ENCODE measurements at regions not wholly inside any gene's neighbourhood (a gene's known extent, or its start where the extent isn't known, plus 50 kb on each side); places are given as distances from the start of the nearest gene placed in this dataset.
A peak's percentile ranks its signal among the peaks of the same experiment; 100 is the strongest.
"Not testable (repeated sequence)": the region's sequence is repeated elsewhere in the genome, so short reads cannot be mapped to it uniquely, and the experiment has no call there.

DNA sequence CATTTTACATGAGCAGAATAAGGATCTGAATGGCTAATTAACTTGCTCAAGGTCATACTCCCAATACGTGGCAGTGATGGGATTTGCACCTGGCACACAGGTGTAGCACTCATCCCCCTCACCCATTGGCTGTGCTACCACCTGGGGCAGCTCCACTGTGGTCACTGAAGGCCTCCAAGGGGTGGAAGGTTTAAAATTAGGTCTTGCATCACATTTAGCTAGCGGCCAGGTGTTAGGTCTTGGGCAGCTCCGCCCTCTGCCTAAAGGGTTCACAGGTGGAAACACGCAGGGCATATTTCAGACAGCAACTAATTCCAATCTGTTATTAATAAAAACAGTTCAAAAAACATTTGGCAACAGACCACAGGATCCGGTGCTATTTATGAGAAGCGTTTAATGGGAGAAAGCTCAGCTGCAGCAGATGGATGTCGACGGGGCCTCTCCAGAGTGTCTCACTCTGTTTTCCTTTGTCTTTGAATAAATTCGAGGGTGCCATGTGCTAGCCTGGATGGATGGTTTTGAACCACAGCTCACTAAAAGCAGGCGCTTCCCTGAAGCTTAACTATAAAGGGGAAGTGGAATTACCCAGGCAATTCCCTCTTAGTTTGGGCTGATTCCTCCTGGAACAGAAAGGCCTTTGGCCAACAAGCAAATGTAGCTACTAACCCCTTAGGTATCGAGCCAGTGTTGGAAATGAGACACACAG lies 1017.6 kb downstream of the TYW1 start:
- no peak for DNase-seq (ENCODE audit: low read depth)

DNA sequence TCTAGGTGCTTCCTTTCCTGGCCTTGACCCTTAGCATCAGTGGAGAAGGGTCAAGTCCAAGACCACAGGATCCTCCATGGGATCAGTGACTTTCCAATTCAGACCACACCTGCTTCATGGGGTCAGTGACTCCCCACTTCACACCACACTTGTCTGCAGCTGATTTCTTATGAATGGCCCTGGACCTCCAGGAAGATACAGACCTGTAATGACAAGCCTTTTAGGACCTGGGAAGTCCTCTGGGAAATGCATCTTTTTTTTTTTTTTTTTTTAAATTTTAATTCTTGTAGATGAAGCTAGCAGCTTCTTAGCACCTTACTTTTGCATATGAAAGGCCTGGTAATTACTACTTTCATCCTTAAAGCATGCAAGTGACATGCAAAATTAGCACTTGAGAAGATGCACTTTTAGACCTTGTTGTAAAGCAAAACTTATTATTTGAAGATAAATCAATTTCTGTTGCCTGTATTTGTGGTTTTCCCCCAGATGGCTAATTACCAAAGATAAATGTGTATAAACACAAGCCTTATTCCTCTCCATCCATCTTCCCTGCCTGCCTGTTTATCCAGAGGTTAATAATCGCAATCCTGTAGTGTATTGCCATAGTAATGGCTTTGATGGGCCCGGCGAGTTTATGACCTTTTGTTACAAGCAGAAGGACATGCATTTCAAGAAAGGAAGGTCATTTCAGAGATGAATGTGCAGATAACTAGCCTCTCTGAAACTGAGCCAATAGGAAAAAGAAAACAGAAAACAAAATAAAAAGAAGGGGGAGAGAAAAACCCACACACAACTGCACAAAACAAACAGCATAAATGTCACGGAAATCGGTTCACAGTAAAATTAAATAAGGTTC lies 1018.7 kb downstream of the TYW1 start:
- DNase-seq (ENCODE audit: low read depth), result no peak

- DNase-seq (ENCODE audit: low read depth), result no peak
These were observed 1019.4 kb downstream of the TYW1 start for GRCh38 chr7:68015978-68016532.

GRCh38 chr7:68020102-68020501 lies 1023.5 kb downstream of the TYW1 start:
- no peak for DNase-seq (ENCODE audit: low read depth)

GRCh38 chr7:68025369-68025768 lies 1028.7 kb downstream of the TYW1 start:
- no peak for DNase-seq (ENCODE audit: low read depth)

- no peak for DNase-seq (ENCODE audit: low read depth)
These were observed 1033.9 kb downstream of the TYW1 start for GRCh38 chr7:68030530-68030929.

DNA sequence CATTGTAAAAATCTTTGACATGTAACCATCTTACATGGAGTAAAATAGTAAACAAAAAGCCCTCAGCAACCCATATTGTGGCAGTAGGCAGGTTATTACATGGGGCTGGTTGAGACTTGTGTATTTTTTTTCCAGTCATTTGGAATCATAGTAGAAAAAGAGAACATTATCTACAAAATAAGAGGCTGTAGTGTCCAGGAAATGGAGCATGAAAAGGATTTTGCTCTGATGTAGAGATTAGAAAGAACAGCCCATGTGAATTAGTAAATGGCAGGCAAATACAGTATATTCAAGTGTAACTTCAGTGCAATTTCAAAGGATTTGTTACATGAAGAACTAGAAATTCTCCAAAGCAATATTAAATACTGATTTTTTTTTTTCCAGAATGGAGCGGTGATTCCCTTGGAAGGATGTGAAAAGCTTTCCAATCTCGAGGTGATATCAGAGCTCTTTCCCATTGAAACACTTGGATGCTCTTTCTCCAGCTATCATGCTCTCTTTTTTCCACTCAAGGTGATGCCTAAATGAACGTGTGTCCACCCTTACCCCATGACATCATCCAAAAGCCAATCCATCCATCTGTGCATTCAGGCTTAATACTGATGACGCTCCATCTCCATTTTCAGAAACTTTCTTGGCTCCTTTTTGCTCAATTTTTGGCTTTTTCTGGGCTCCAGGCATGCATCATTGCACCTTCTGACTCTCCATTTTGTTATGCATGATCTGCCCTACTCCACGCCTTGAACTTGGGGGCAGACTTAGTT lies 1034.7 kb downstream of the TYW1 start:
- no peak for DNase-seq (ENCODE audit: low read depth)

DNA sequence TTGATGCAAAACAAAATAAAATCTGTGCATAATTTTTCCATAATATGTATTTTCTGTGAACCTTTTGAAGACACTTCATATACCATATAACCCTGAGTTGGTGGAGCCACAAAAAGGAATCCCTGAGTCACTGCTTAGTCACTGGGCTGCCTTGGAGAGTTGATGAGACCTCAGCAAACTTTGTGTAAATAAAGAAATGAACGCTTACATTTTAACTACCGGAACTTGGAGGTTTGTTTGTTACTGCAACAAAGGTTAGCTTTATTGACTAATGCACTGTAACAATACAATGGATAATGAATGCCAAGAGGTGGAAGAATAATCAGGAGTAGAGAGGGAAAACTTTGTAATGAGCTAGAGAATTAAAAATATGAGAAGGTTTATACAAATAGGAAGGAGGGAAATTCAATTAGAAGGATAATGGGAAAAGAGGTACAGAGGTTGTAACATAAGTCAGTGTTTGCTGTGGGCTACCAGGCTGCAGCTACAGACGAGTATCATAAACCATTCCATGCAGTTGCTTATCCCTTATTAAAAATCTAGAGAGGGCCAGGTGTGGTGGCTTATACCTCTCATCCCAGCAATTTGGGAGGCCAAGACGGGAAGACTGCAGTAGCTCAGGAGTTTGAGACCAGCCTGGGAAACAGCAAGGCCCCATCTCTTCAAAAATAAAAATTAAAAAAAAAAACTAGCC lies 1042.1 kb downstream of the TYW1 start:
- peak; percentile 21 for DNase-seq (ENCODE audit: low read depth)

- no peak for DNase-seq (ENCODE audit: low read depth)
These were observed 1044.9 kb downstream of the TYW1 start for GRCh38 chr7:68041554-68041953.

- DNase-seq (ENCODE audit: low read depth), result no peak
These were observed 1046.9 kb downstream of the TYW1 start for GRCh38 chr7:68043546-68043945.

GRCh38 chr7:68050627-68051026 lies 1054.0 kb downstream of the TYW1 start:
- no peak for DNase-seq (ENCODE audit: low read depth)

DNA sequence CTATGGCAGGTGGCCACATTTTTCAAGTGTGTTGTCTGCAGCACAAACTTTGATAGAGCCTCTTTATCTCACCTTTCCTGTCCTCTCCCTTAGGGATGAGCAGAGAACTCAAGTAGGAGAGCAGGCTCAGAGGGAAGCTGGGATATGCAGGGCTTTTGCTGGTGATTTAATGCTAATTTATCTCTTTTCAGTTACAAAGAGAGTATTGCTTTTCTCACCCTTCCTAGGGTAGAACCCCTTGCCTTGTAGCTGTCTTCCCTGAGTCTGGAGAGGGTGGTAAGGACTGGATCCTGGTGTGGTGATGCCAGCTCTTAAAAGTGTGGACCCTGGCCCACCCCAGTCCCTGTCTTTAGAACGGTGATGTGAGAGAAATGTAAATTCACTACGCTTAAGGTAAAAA lies 1061.4 kb downstream of the TYW1 start:
- DNase-seq (ENCODE audit: low read depth), result no peak

DNA sequence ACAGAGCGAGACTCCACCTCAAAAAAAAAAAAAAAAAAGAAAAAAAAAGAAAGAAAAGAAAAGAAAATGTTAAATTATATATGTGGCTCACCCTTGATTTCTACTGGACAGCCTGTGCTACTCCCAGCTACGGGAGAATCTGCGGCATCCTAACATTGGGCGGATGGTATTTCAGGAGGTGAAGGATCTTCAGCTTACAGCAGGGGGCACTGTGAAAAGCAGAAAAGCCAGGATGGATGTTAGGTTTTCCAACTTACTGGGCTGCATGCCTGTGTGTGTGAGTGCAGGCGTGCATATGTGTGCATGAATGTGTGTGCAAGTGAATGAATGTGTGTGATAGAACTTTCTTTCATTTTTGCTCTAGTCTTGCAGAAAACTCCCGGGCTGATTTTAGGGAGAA lies 1066.5 kb downstream of the TYW1 start:
- DNase-seq (ENCODE audit: low read depth), result no peak

- no peak for DNase-seq (ENCODE audit: low read depth)
These were observed 1068.9 kb downstream of the TYW1 start for GRCh38 chr7:68065581-68065980.

GRCh38 chr7:68067845-68068244 lies 1071.2 kb downstream of the TYW1 start:
- no peak for DNase-seq (ENCODE audit: low read depth)

DNA sequence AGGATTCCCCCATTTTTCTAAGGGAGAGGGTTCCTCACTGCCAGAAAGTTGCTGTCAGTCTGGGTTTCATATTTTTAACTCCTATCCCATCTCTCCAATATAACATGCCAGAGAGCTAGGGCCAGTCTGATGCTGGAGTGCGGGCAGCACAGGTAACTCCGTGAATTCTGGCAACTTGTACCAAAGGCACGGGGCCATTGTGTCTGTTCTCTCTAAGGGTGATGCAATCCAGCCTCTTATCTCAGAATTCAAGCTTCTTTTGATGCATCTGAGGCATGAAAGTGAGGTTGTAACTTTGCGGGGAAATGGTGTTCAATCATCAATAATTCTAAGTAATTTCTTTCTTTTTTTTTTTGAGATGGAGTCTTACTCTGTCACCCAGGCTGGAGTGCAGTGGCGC lies 1074.4 kb downstream of the TYW1 start:
- no peak for DNase-seq (ENCODE audit: low read depth)

DNA sequence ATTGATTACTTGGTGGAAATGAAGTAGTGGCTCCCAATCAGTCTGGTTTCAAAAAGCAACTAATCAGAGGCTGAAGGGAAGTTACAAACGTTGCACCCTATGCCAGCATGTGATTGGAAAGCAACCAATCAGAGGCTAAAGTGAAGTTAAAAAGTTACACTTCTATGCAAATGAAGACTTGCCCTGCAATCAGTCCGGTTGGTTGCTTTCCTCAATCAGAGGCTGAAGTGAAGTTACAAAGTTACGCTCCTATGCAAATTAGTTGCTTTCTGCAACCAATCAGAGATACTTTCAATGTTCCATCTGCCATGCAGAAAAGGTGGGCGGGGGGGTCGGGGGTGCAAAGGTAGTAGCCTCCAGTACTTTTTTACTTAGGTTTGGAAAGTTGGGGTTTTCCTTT lies 1077.1 kb downstream of the TYW1 start:
- no peak for DNase-seq (ENCODE audit: low read depth)

GRCh38 chr7:68074242-68074641 lies 1077.6 kb downstream of the TYW1 start:
- DNase-seq (ENCODE audit: low read depth), result no peak

DNA sequence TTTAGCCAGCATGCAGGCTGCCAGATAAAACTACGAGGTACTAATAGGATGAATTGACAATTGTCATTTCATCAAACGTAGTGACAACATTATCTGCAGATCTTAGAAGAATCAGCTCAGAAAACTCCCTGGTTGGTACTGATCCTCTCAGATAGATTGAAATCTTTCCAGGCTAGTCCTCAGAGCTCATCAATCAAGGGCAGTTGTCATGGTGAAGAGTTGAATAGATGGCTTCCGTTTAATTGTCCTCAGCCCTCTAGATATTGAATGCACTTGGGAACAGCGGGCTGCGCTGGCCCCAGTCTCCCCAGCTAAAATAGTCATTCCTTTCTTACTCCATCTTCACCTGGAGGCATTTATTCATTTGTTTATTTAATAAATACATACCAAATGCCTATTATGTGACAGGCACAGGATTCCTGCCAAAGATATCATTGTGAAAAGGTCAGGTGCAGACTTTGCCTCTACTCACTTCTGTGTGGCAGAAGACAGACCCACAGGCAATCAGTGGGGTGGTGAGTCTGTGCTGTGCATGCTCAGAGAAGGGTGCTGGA lies 1081.6 kb downstream of the TYW1 start:
- DNase-seq (ENCODE audit: low read depth), result no peak

GRCh38 chr7:68082066-68082960 lies 1085.7 kb downstream of the TYW1 start:
- DNase-seq (ENCODE audit: low read depth), result not testable (repeated sequence)
